ENCODE measurements at regions not wholly inside any gene's neighbourhood (a gene's known extent, or its start where the extent isn't known, plus 50 kb on each side); places are given as distances from the start of the nearest gene placed in this dataset.
"Not testable (repeated sequence)": the region's sequence is repeated elsewhere in the genome, so short reads cannot be mapped to it uniquely, and the experiment has no call there.

DNA sequence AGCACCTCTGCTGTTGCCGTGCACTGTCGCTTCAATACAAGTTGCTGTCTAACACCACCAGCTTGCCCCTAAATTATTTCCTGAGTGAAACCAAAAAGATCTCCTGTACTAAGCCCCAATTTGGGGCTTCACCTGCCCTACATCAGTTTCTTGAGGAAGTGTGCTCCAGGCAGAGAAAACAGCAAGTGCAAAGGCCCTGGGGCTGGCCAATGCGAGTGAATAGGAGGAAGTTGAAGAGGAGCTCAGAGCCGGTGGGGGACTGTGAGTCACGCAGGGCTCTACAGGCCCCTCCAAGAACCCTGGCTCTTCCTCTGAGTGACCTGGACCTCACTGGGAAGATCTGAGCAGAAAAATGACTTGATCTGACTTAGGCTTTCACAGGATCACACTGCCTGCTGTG, 117.2 kb downstream of the IPO8 start:
- CTCF ChIA-PET = no interaction called here
- no peaks in the 10 kb centered on the region for H3K36me3 Mint-ChIP-seq (ENCODE audit: low read depth)
- intact Hi-C loops (cut with micrococcal nuclease) = no loop called here
- H3K4me3 Mint-ChIP-seq = no peak overlapping the region
- no peaks in the 10 kb centered on the region for H3K27me3 Mint-ChIP-seq (ENCODE audit: low read depth)
- DNase-seq = no peak
- H3K27ac Mint-ChIP-seq = no peak overlapping the region
- H3K4me1 Mint-ChIP-seq (ENCODE audit: low read depth) = no peaks in the 10 kb centered on the region
- H3K9me3 Mint-ChIP-seq = no peaks in the 10 kb centered on the region

- intact Hi-C loops (cut with micrococcal nuclease) = no loop called here
- Mint-ChIP-seq H3K4me1 (ENCODE audit: low read depth) (no peaks in the 10 kb centered on the region), H3K27me3 (ENCODE audit: low read depth) (no peaks in the 10 kb centered on the region), H3K27ac (no peak overlapping the region), H3K4me3 (no peak overlapping the region), H3K9me3 (no peaks in the 10 kb centered on the region), H3K36me3 (ENCODE audit: low read depth) (no peaks in the 10 kb centered on the region)
- no peak for DNase-seq
- CTCF ChIA-PET = no interaction called here
These were observed 122.5 kb downstream of the IPO8 start for GRCh38 chr12:30573145-30573544.

GRCh38 chr12:30570211-30570890, 125.3 kb downstream of the IPO8 start:
- Mint-ChIP-seq H3K4me3 (no peak overlapping the region), H3K27ac (no peak overlapping the region), H3K9me3 (no peaks in the 10 kb centered on the region), H3K27me3 (ENCODE audit: low read depth) (no peaks in the 10 kb centered on the region), H3K36me3 (ENCODE audit: low read depth) (no peaks in the 10 kb centered on the region), H3K4me1 (ENCODE audit: low read depth) (no peaks in the 10 kb centered on the region)
- intact Hi-C loops (cut with micrococcal nuclease) = no loop called here
- DNase-seq = no peak
- CTCF ChIA-PET = no interaction called here

- H3K27me3 Mint-ChIP-seq (ENCODE audit: low read depth) = no peaks in the 10 kb centered on the region
- no peak for DNase-seq
- H3K36me3 Mint-ChIP-seq (ENCODE audit: low read depth) = no peaks in the 10 kb centered on the region
- intact Hi-C loops (cut with micrococcal nuclease) = no loop called here
- CTCF ChIA-PET = no interaction called here
- no peak overlapping the region for H3K4me3 Mint-ChIP-seq
- no peaks in the 10 kb centered on the region for H3K4me1 Mint-ChIP-seq (ENCODE audit: low read depth)
- H3K9me3 Mint-ChIP-seq = no peaks in the 10 kb centered on the region
- H3K27ac Mint-ChIP-seq = no peak overlapping the region
These were observed 126.2 kb downstream of the IPO8 start for GRCh38 chr12:30569426-30569825.

DNA sequence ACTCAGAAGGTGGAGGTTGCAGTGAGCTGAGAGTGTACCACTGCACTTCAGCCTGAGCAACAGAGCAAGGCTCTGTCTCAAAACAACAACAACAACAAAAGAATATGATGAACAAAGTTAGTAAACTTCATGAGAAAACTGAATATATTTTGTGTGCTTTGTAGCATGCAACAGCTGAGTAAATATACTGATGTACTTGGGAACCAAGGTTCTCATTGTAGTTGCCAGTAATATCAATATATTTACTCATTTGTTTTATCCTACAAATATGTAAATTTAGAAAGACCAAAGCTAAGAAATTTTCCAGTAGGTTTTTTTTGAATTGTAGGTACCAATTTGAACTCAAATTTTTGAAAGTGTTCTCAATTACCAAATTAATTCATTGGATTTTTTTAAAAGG, 127.2 kb downstream of the IPO8 start:
- no peaks in the 10 kb centered on the region for H3K27me3 Mint-ChIP-seq (ENCODE audit: low read depth)
- no peak overlapping the region for H3K4me3 Mint-ChIP-seq
- CTCF ChIA-PET = no interaction called here
- intact Hi-C loops (cut with micrococcal nuclease) = no loop called here
- no peaks in the 10 kb centered on the region for H3K36me3 Mint-ChIP-seq (ENCODE audit: low read depth)
- H3K4me1 Mint-ChIP-seq (ENCODE audit: low read depth) = no peaks in the 10 kb centered on the region
- DNase-seq = no peak
- no peaks in the 10 kb centered on the region for H3K9me3 Mint-ChIP-seq
- H3K27ac Mint-ChIP-seq = no peak overlapping the region

DNA sequence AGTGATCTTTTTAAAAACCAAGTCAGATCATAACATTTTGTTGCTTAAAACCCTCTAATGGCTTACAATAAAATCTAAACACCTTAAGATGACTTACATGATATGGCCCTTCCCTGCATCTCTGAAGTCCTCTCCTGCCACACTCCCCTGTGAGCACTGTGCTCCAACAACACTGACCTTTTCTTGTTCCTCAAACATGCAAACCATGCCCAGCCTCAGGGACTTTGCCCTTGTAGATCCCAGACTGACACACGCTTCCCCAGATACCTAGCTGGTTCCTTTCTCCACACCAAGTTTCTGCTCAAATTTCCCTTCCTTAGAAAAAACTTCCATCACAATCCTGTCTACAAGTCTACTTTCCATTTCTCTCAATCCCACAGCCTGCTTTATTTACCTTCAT, 128.6 kb downstream of the IPO8 start:
- H3K27me3 Mint-ChIP-seq (ENCODE audit: low read depth) = no peaks in the 10 kb centered on the region
- no peaks in the 10 kb centered on the region for H3K9me3 Mint-ChIP-seq
- no peak for DNase-seq
- no peaks in the 10 kb centered on the region for H3K36me3 Mint-ChIP-seq (ENCODE audit: low read depth)
- no peak overlapping the region for H3K4me3 Mint-ChIP-seq
- H3K27ac Mint-ChIP-seq = no peak overlapping the region
- H3K4me1 Mint-ChIP-seq (ENCODE audit: low read depth) = no peaks in the 10 kb centered on the region
- intact Hi-C loops (cut with micrococcal nuclease) = no loop called here
- CTCF ChIA-PET = no interaction called here

DNA sequence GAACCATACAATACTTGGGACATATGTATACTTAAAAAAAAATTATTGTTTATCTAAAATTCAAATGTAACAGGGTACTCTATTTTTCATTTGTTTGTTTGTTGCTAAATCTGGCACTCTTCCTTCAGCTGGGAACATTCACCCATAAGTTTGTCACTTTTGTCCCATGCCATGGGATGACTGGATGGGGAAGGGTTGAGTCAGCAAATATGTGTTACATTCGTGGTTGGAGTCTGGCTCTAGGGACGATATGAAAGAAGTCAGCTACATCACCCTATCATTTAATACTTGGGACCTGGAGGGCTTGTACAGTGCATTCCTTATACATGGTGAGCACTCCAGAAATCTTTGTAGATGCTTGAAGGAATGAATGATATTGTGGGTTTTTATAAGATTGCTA, 131.3 kb downstream of the IPO8 start:
- Mint-ChIP-seq H3K9me3 (peaks cover 6% of the 10 kb centered on the region), H3K27me3 (ENCODE audit: low read depth) (no peaks in the 10 kb centered on the region), H3K36me3 (ENCODE audit: low read depth) (no peaks in the 10 kb centered on the region), H3K27ac (no peak overlapping the region), H3K4me1 (ENCODE audit: low read depth) (no peaks in the 10 kb centered on the region), H3K4me3 (no peak overlapping the region)
- intact Hi-C loops (cut with micrococcal nuclease) = no loop called here
- CTCF ChIA-PET = interaction anchor here (0.7 kb wide), 1 partner anchor 10 kb away, joined by 3 read pairs; no protein-coding TSS in a partner anchor
- DNase-seq = no peak

DNA sequence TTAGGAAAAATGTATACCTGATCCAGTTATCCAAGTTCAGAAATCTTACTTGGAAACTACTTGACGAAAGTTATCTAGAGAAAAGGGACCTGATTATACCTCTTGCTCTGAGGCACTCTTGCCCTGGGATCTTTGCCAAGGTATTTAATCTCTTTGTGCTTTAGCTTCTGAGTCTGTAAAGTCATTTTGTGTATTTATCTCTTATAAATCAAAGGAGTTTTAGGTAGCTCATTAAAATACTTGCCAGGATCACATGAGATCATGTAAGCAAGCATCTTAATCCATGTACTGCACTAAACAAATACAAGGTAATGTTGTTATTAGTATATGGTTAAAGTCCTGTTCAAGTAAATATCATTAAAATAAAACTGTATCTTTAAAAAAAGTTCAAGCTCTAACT, 147.5 kb downstream of the IPO8 start:
- DNase-seq = no peak
- intact Hi-C loops (cut with micrococcal nuclease) = no loop called here
- H3K4me3 Mint-ChIP-seq = no peak overlapping the region
- peaks cover 6% of the 10 kb centered on the region for H3K27me3 Mint-ChIP-seq (ENCODE audit: low read depth)
- CTCF ChIA-PET = no interaction called here
- H3K27ac Mint-ChIP-seq = no peak overlapping the region
- no peaks in the 10 kb centered on the region for H3K4me1 Mint-ChIP-seq (ENCODE audit: low read depth)
- peaks cover 12% of the 10 kb centered on the region for H3K9me3 Mint-ChIP-seq
- H3K36me3 Mint-ChIP-seq (ENCODE audit: low read depth) = no peaks in the 10 kb centered on the region

DNA sequence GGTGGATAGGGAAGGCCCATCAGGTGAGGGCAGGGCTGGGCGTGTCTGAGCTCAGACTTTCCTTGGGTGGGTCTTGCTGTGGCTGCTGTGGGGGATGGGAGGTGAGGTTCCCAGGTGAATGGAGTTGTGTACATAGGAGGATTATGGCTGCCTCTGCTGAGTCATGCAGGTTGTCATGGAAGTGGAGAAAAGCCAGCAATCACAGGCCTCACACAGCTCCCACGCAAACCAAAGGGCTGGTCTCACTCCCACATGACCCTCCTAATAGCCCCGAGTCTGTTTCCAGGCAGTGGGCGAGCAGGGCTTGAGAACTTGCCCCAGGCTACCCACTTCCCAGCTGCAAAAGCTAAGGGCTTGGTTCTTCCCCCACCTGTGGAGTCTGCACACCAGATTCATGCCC, 149.5 kb downstream of the IPO8 start:
- peaks cover 24% of the 10 kb centered on the region for H3K9me3 Mint-ChIP-seq
- no peak overlapping the region for H3K27ac Mint-ChIP-seq
- H3K27me3 Mint-ChIP-seq (ENCODE audit: low read depth) = no peaks in the 10 kb centered on the region
- no peak overlapping the region for H3K4me3 Mint-ChIP-seq
- CTCF ChIA-PET = no interaction called here
- DNase-seq = no peak
- H3K4me1 Mint-ChIP-seq (ENCODE audit: low read depth) = no peaks in the 10 kb centered on the region
- intact Hi-C loops (cut with micrococcal nuclease) = no loop called here
- H3K36me3 Mint-ChIP-seq (ENCODE audit: low read depth) = no peaks in the 10 kb centered on the region

- CTCF ChIA-PET; DNase-seq; H3K27me3 Mint-ChIP-seq (ENCODE audit: low read depth); H3K4me3 Mint-ChIP-seq; intact Hi-C loops (cut with micrococcal nuclease); H3K27ac Mint-ChIP-seq; H3K36me3 Mint-ChIP-seq (ENCODE audit: low read depth); H3K4me1 Mint-ChIP-seq (ENCODE audit: low read depth): not testable (repeated sequence)
- peaks cover 30% of the 10 kb centered on the region for H3K9me3 Mint-ChIP-seq
These were observed 151.0 kb downstream of the IPO8 start for GRCh38 chr12:30544704-30545103.

GRCh38 chr12:30537228-30537627, 158.4 kb downstream of the IPO8 start:
- no peaks in the 10 kb centered on the region for H3K4me1 Mint-ChIP-seq (ENCODE audit: low read depth)
- CTCF ChIA-PET = no interaction called here
- no peaks in the 10 kb centered on the region for H3K36me3 Mint-ChIP-seq (ENCODE audit: low read depth)
- no peak overlapping the region for H3K4me3 Mint-ChIP-seq
- intact Hi-C loops (cut with micrococcal nuclease) = no loop called here
- no peak for DNase-seq
- H3K27ac Mint-ChIP-seq = no peak overlapping the region
- peaks cover 2% of the 10 kb centered on the region for H3K27me3 Mint-ChIP-seq (ENCODE audit: low read depth)
- peaks cover 18% of the 10 kb centered on the region for H3K9me3 Mint-ChIP-seq

DNA sequence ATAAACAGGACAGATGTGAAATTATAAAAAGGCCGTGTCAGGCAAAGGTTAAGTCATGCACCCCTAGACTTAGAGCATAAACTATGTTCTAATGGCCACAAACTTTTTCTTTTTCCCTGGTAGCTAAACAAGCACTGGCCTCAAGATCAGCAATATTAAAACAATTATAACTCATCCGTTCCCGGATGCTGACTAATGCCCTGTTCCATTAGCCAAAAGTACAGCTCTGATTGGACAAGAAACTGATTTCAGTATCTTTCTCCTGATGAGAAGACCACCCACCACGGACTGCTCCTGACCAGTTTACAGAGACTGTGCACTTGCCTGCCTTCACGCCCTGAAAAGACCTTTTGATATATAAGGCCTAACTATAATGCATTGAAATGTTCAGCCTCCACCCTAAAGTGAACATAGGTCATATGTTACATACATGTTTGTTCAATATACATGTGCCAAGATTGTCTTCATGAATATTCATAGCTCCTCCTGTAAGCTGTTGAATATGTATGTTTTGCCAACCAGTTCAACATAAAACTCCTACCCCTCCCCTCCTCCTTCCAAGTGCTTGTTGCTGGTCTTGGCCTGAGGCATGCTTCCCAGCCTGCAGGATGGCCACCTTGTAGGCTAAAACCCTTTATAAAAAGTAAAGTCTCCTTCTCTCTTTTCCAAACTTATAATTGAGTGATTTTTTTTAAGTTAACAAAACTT, 162.0 kb downstream of the IPO8 start:
- Mint-ChIP-seq H3K36me3 (ENCODE audit: low read depth) (no peaks in the 10 kb centered on the region), H3K27ac (no peak overlapping the region), H3K4me3 (no peak overlapping the region), H3K4me1 (ENCODE audit: low read depth) (no peaks in the 10 kb centered on the region), H3K27me3 (ENCODE audit: low read depth) (peaks cover 2% of the 10 kb centered on the region), H3K9me3 (no peaks in the 10 kb centered on the region)
- intact Hi-C loops (cut with micrococcal nuclease) = no loop called here
- no peak for DNase-seq
- CTCF ChIA-PET = no interaction called here
